IMR-90 (cell line): ENCODE measurements at regions not wholly inside any gene's neighbourhood (a gene's known extent, or its start where the extent isn't known, plus 50 kb on each side); places are given as distances from the start of the nearest gene placed in this dataset.

ENCODE experiments used
- ATAC-seq: fragments of 200-7000 bp; cut with Tn5 transposase; 2 replicates; pipeline ENCODE4 v1.9.1; 2020; ENCODE audit warnings: low read depth, mild to moderate bottlenecking, moderate library complexity
- BruUV-seq: library from RNA; stranded (reverse); fragments of 400-500 nt; replicated peaks from 2 replicates; lab custom pipeline; 2021; lab: Mats Ljungman, UMichigan
- CTCF ChIA-PET: fragments of 300-600 bp; formaldehyde crosslinking; extraction: SDS; loops from one replicate; lab custom pipeline; 2021; ENCODE audit warnings: antibody characterized with exemption; lab: Yijun Ruan, JAX
- POLR2A ChIA-PET: fragments of 300-600 bp; sonication (Branson Sonifier 250); formaldehyde crosslinking; loops from one replicate; lab custom pipeline; 2022; ENCODE audit warnings: antibody characterized with exemption; ENCODE audit not compliant: unreplicated experiment; lab: Charles Lee
- DNase-seq: peaks from one replicate; pipeline ENCODE4 v3.0.0; 2013
- H2AFZ ChIP-seq: replicated peaks from 2 replicates; pipeline ENCODE3; 2013; ENCODE audit warnings: low read length, mild to moderate bottlenecking; ENCODE audit not compliant: poor library complexity
- H2AK5ac ChIP-seq: 2 replicates; pipeline ENCODE4 v1.6.1; 2013; ENCODE audit warnings: low read depth, low read length, inconsistent platforms
- H2AK9ac ChIP-seq: replicated peaks from 2 replicates; pipeline ENCODE3; 2013; ENCODE audit warnings: mild to moderate bottlenecking, low read depth, low read length, moderate library complexity; ENCODE audit not compliant: poor library complexity
- H2BK120ac ChIP-seq: 2 replicates; pipeline ENCODE4 v1.6.1; 2013; ENCODE audit warnings: low read depth, low read length, inconsistent platforms
- H2BK15ac ChIP-seq: 3 replicates; pipeline ENCODE4 v1.6.1; 2013; ENCODE audit warnings: low read depth, low read length, inconsistent platforms
- H2BK20ac ChIP-seq: 2 replicates; pipeline ENCODE4 v1.6.1; 2013; ENCODE audit warnings: low read depth, mild to moderate bottlenecking, inconsistent platforms, low read length, moderate library complexity
- H2BK5ac ChIP-seq: 2 replicates; pipeline ENCODE4 v1.6.1; 2013; ENCODE audit warnings: mild to moderate bottlenecking, low read depth, low read length, inconsistent platforms; ENCODE audit not compliant: poor library complexity, severe bottlenecking
- H3K14ac ChIP-seq: replicated peaks from 2 replicates; pipeline ENCODE4 v1.6.1; 2013; ENCODE audit warnings: low read depth, low read length, inconsistent platforms
- H3K18ac ChIP-seq: 2 replicates; pipeline ENCODE4 v1.6.1; 2013; ENCODE audit warnings: low read depth, low read length, control low read depth
- H3K23ac ChIP-seq: 2 replicates; pipeline ENCODE4 v1.6.1; 2013; ENCODE audit warnings: low read depth, low read length, inconsistent platforms
- H3K27ac ChIP-seq: 2 replicates; pipeline ENCODE4 v1.5.1; 2013; ENCODE audit warnings: mild to moderate bottlenecking, control low read depth, low read length; ENCODE audit not compliant: insufficient read depth
- H3K27me3 ChIP-seq: 2 replicates; pipeline ENCODE4 v1.6.1; 2013; ENCODE audit warnings: low read length; ENCODE audit not compliant: control insufficient read depth, insufficient read depth
- H3K36me3 ChIP-seq: 2 replicates; pipeline ENCODE4 v1.6.1; 2013; ENCODE audit warnings: low read length, mixed read lengths; ENCODE audit not compliant: control insufficient read depth, insufficient read depth
- H3K4ac ChIP-seq: 2 replicates; pipeline ENCODE4 v1.6.1; 2013; ENCODE audit warnings: low read depth, low read length, inconsistent platforms
- H3K4me1 ChIP-seq: 2 replicates; pipeline ENCODE4 v1.6.1; 2013; ENCODE audit warnings: low read length, mixed read lengths; ENCODE audit not compliant: control insufficient read depth, insufficient read depth
- H3K4me2 ChIP-seq: 2 replicates; pipeline ENCODE4 v1.6.1; 2013; ENCODE audit warnings: low read depth, mild to moderate bottlenecking, control low read depth, low read length, moderate library complexity
- H3K4me3 ChIP-seq: 2 replicates; pipeline ENCODE4 v1.5.1; 2013; ENCODE audit warnings: low read depth, mild to moderate bottlenecking, control low read depth, low read length, moderate library complexity; ENCODE audit not compliant: insufficient read depth
- H3K56ac ChIP-seq: 2 replicates; pipeline ENCODE4 v1.6.1; 2013; ENCODE audit warnings: low read length, inconsistent platforms; ENCODE audit not compliant: insufficient read depth; ENCODE audit errors: extremely low read depth
- H3K79me1 ChIP-seq, 2 experiments: 2 replicates each; pipeline ENCODE4 v1.6.1; 2013; ENCODE audit warnings: low read length in 2 of 2, inconsistent platforms in 1 of 2, low read depth in 1 of 2
- H3K9ac ChIP-seq: 2 replicates; pipeline ENCODE4 v1.6.1; 2013; ENCODE audit warnings: low read depth, low read length, control low read depth
- H3K9me1 ChIP-seq: 2 replicates; pipeline ENCODE4 v1.6.1; 2013; ENCODE audit warnings: low read length, inconsistent platforms; ENCODE audit not compliant: insufficient read depth
- H3K9me3 ChIP-seq: 2 replicates; pipeline ENCODE4 v1.6.1; 2013; ENCODE audit warnings: low read length; ENCODE audit not compliant: control insufficient read depth, insufficient read depth
- H4K20me1 ChIP-seq: 2 replicates; pipeline ENCODE4 v1.6.1; 2013; ENCODE audit warnings: low read length, inconsistent platforms; ENCODE audit not compliant: insufficient read depth
- H4K5ac ChIP-seq: 2 replicates; pipeline ENCODE4 v1.6.1; 2013; ENCODE audit warnings: mild to moderate bottlenecking, low read depth, low read length, control low read depth
- H4K8ac ChIP-seq, 2 experiments: 2 replicates each; pipeline ENCODE4 v1.6.1; 2013; ENCODE audit warnings: low read depth in 2 of 2, low read length in 2 of 2, control low read depth in 1 of 2, inconsistent platforms in 1 of 2
- H4K91ac ChIP-seq: 2 replicates; pipeline ENCODE4 v1.6.1; 2013; ENCODE audit warnings: low read depth, low read length, inconsistent platforms; ENCODE audit not compliant: insufficient read depth
- MXI1 ChIP-seq: IDR thresholded peaks from 2 replicates; pipeline ENCODE4 v1.6.1; 2012; ENCODE audit warnings: low read depth, mild to moderate bottlenecking, low read length, moderate library complexity, borderline replicate concordance
- RCOR1 ChIP-seq: IDR thresholded peaks from 2 replicates; pipeline ENCODE4 v1.6.1; 2012; ENCODE audit warnings: mild to moderate bottlenecking, low read length, improper control_type of control experiment; ENCODE audit not compliant: insufficient replicate concordance
- WGBS, 2 experiments: methylation state at CpG; one replicate each; pipeline versions ENCODE4 v1.1.5 to v1.1.7; 2013; ENCODE audit warnings: missing lambda C conversion rate in 2 of 2; ENCODE audit not compliant: insufficient read length in 1 of 2; ENCODE audit errors: extremely low coverage in 2 of 2; 5-methylcytosine and 5-hydroxymethylcytosine counted together
- dilution Hi-C: fragments of 300-500 bp; cut with HindIII; formaldehyde crosslinking; loops from one replicate; pipeline ENCODE4 v1.14.3; 2018; ENCODE audit warnings: low sequenced_read_pairs; ENCODE audit not compliant: unreplicated experiment
- in situ Hi-C: fragments of 300-500 bp; cut with MboI; formaldehyde crosslinking; loops from 3 replicates; pipeline ENCODE4 v1.14.3; 2019; ENCODE audit warnings: low sequenced_read_pairs, inconsistent platforms, mixed read lengths
- intact Hi-C: fragments of 100-400 bp; cut with micrococcal nuclease; formaldehyde crosslinking; loops from 2 replicates; pipeline ENCODE4 v1.10.0; 2022

- intact Hi-C loops (no loop called here), dilution Hi-C loops (no loop called here)
- WGBS, 2 experiments, result 60% methylated on average over 1 of the region's 5 CpGs; no CpG with 5 or more reads in 1 of the 2 experiments
Measured at GRCh38 chr16:87008664-87009063, 308.5 kb downstream of the C16orf95 start.

More at GRCh38 chr16:87008664-87009063, 308.5 kb downstream of the C16orf95 start:
- Histone ChIP-seq H4K20me1 (no peaks in the 10 kb centered on the region), H2AK9ac (no peak overlapping the region), H2AFZ (no peak overlapping the region), H2BK120ac (no peak overlapping the region), H3K14ac (no peak overlapping the region), H3K27ac (no peak overlapping the region), H4K91ac (no peak overlapping the region), H3K9me1 (no peaks in the 10 kb centered on the region), H4K5ac (no peak overlapping the region), H3K36me3 (no peaks in the 10 kb centered on the region), H3K4ac (no peak overlapping the region), H4K8ac (no peak overlapping the region), H2BK20ac (no peak overlapping the region), H3K27me3 (0 out of 2 replicates have a peak, but pooled peaks cover 2% of the 10 kb centered on the region), H3K4me1 (no peaks in the 10 kb centered on the region), H3K9me3 (peaks cover 7% of the 10 kb centered on the region; the same call in 1 of the 2 replicates), H3K4me2 (no peak overlapping the region), H2AK5ac (no peak overlapping the region), H3K18ac (no peak overlapping the region), H3K56ac (no peak overlapping the region), H3K23ac (no peak overlapping the region), H3K9ac (no peak overlapping the region), H3K79me1 (no peaks in the 10 kb centered on the region), H3K4me3 (no peak overlapping the region), H2BK5ac (no peak overlapping the region), H2BK15ac (no peak overlapping the region)
- ATAC-seq, result no peak
- in situ Hi-C loops, result no loop called here
- no TSS peak for BruUV-seq
- ChIA-PET POLR2A (no interaction called here), CTCF (no interaction called here)
- no peak for TF ChIP-seq MXI1
- no peak for TF ChIP-seq RCOR1
- DNase-seq, result no peak
